ENCODE measurements at regions not wholly inside any gene's neighbourhood (a gene's known extent, or its start where the extent isn't known, plus 50 kb on each side); places are given as distances from the start of the nearest gene placed in this dataset.

DNA sequence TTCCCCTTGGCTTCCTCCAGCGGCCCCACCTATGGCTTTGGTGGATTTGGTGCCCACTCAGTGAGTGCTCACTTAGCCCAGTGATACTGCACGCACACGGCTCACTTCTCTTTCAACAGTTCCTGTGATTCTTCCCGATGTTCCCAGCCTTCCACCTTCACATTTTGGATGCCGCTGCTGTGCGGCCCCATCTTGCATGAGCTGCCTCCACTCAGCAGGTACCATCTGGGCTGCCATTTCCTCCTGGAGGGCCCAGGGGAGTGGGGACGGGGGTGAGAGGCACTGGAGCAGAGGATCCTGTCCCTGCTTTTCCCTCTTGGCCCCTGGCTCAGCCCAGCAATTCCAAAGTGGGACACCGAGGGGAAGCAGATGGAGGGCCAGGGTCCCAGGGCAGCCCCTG lies 323.3 kb upstream of the ZNF32 start:
- no peak for ATAC-seq (replicated peaks)
- Mint-ChIP-seq H3K4me3 (no peak overlapping the region), H3K27ac (no peak overlapping the region), H3K9me3 (peaks cover 0 to 6% of the 10 kb centered on the region in 2 donors), H3K4me1 (no peaks in the 10 kb centered on the region), H3K27me3 (peaks cover 0 to 8% of the 10 kb centered on the region in 2 donors), H3K36me3 (no peaks in the 10 kb centered on the region)
- no peak for DNase-seq

GRCh38 chr10:43971306-43971705 lies 322.6 kb upstream of the ZNF32 start:
- Mint-ChIP-seq H3K4me1 (no peaks in the 10 kb centered on the region), H3K4me3 (no peak overlapping the region), H3K27ac (no peak overlapping the region), H3K9me3 (peaks cover 0 to 6% of the 10 kb centered on the region in 2 donors), H3K27me3 (peaks cover 0 to 11% of the 10 kb centered on the region in 2 donors), H3K36me3 (no peaks in the 10 kb centered on the region)
- DNase-seq (no peak), ATAC-seq (replicated peaks) (no peak)

DNA sequence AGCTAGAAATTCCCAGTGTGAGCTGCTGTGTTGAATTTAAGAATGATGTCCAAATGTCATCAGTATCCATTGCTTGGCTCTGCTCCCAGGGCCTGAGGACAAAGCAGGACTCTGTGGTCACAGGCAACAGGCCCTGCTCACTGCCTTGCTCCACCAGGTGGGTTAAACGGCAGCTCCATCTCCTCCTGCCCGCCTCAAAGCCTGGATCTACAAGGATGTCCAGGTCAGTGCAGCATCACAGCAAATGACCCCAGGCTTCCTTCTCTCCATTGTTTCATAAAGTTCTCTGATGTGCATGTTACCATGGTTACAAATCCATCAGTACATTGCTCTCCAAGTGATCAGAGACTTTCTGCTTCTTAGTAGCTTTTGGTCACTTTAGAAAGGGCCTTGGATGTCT lies 322.0 kb upstream of the ZNF32 start:
- ATAC-seq (replicated peaks) (no peak), DNase-seq (no peak)
- peaks cover 0 to 17% of the 10 kb centered on the region in 2 donors for H3K27me3 Mint-ChIP-seq
- H3K27ac Mint-ChIP-seq = no peak overlapping the region
- peaks cover 0 to 2% of the 10 kb centered on the region in 2 donors for H3K4me1 Mint-ChIP-seq
- H3K4me3 Mint-ChIP-seq = no peak overlapping the region
- H3K9me3 Mint-ChIP-seq = peaks cover 0 to 6% of the 10 kb centered on the region in 2 donors
- no peaks in the 10 kb centered on the region for H3K36me3 Mint-ChIP-seq

- no peak overlapping the region for H3K27ac Mint-ChIP-seq
Measured at GRCh38 chr10:43970018-43970698, 321.5 kb upstream of the ZNF32 start.

DNA sequence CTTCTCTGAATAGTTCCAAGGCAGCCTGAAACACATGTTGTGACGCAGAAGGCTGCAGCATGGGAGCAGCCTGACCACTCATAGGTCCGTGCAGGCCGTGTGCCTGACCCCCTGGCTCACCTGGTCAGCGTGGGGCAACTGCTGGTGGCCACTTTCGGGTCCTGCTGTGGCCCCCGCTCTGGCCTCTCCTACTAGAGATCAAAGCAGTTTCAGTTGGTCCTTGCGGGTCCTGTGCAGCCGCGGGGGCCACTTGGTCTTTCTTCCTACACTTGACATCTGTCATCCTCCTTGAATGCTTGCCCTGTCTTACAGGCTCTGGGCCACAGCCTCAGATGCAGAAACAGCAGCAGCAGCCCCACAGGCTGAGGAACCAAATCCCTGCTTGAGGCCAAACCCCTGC lies 320.8 kb upstream of the ZNF32 start:
- Mint-ChIP-seq H3K4me1 (peaks cover 3 to 10% of the 10 kb centered on the region in 2 donors), H3K27me3 (peaks cover 3 to 27% of the 10 kb centered on the region in 2 donors), H3K36me3 (no peaks in the 10 kb centered on the region), H3K4me3 (no peak overlapping the region), H3K9me3 (peaks cover 0 to 3% of the 10 kb centered on the region in 2 donors), H3K27ac (no peak overlapping the region)
- no peak for DNase-seq
- no peak for ATAC-seq (replicated peaks)

More at GRCh38 chr10:43970018-43970698, 321.5 kb upstream of the ZNF32 start:
- ATAC-seq (replicated peaks) (no peak), DNase-seq (no peak)
- Mint-ChIP-seq H3K9me3 (peaks cover 0 to 2% of the 10 kb centered on the region in 2 donors), H3K4me3 (no peak overlapping the region), H3K27me3 (peaks cover 0 to 23% of the 10 kb centered on the region in 2 donors), H3K36me3 (no peaks in the 10 kb centered on the region), H3K4me1 (peaks cover 2 to 8% of the 10 kb centered on the region in 2 donors)

- peaks cover 8 to 33% of the 10 kb centered on the region in 2 donors for H3K27me3 Mint-ChIP-seq
Measured at GRCh38 chr10:43968961-43969360, 320.3 kb upstream of the ZNF32 start.

GRCh38 chr10:43968076-43968475 lies 319.4 kb upstream of the ZNF32 start:
- Mint-ChIP-seq H3K9me3 (peaks cover 0 to 3% of the 10 kb centered on the region in 2 donors), H3K27me3 (peaks cover 14 to 35% of the 10 kb centered on the region in 2 donors), H3K4me3 (no peak overlapping the region), H3K4me1 (peaks cover 4 to 10% of the 10 kb centered on the region in 2 donors), H3K36me3 (no peaks in the 10 kb centered on the region), H3K27ac (no peak overlapping the region)
- DNase-seq (no peak), ATAC-seq (replicated peaks) (no peak)

More at GRCh38 chr10:43968961-43969360, 320.3 kb upstream of the ZNF32 start:
- H3K4me3 Mint-ChIP-seq = no peak overlapping the region
- H3K27ac Mint-ChIP-seq = no peak overlapping the region
- ATAC-seq (replicated peaks) = no peak
- no peak for DNase-seq
- H3K9me3 Mint-ChIP-seq = peaks cover 0 to 4% of the 10 kb centered on the region in 2 donors
- no peaks in the 10 kb centered on the region for H3K36me3 Mint-ChIP-seq
- H3K4me1 Mint-ChIP-seq = peaks cover 4 to 10% of the 10 kb centered on the region in 2 donors

GRCh38 chr10:43966571-43966965 lies 317.9 kb upstream of the ZNF32 start:
- no peak for DNase-seq
- Mint-ChIP-seq H3K36me3 (no peaks in the 10 kb centered on the region), H3K4me3 (no peak overlapping the region), H3K27me3 (peaks cover 16 to 44% of the 10 kb centered on the region in 2 donors), H3K4me1 (peaks cover 4 to 10% of the 10 kb centered on the region in 2 donors), H3K27ac (no peak overlapping the region), H3K9me3 (peaks cover 0 to 1% of the 10 kb centered on the region in 2 donors)
- ATAC-seq (replicated peaks) = no peak

- Mint-ChIP-seq H3K4me3 (no peak overlapping the region), H3K9me3 (peaks cover 0 to 1% of the 10 kb centered on the region in 2 donors), H3K27me3 (peaks cover 16 to 45% of the 10 kb centered on the region in 2 donors), H3K27ac (no peak overlapping the region), H3K4me1 (peaks cover 4 to 10% of the 10 kb centered on the region in 2 donors), H3K36me3 (no peaks in the 10 kb centered on the region)
- DNase-seq (no peak), ATAC-seq (replicated peaks) (no peak)
Measured at GRCh38 chr10:43965918-43966570, 317.4 kb upstream of the ZNF32 start.

GRCh38 chr10:43965033-43965917 lies 316.6 kb upstream of the ZNF32 start:
- peaks cover 16 to 45% of the 10 kb centered on the region in 2 donors for H3K27me3 Mint-ChIP-seq
- ATAC-seq (replicated peaks) = no peak
- peaks cover 4 to 10% of the 10 kb centered on the region in 2 donors for H3K4me1 Mint-ChIP-seq
- no peaks in the 10 kb centered on the region for H3K36me3 Mint-ChIP-seq
- DNase-seq = no peak
- peaks cover 0 to 1% of the 10 kb centered on the region in 2 donors for H3K9me3 Mint-ChIP-seq
- no peak overlapping the region for H3K27ac Mint-ChIP-seq
- no peak overlapping the region for H3K4me3 Mint-ChIP-seq

- Mint-ChIP-seq H3K9me3 (peaks cover 0 to 1% of the 10 kb centered on the region in 2 donors), H3K4me1 (peaks cover 4 to 10% of the 10 kb centered on the region in 2 donors), H3K36me3 (no peaks in the 10 kb centered on the region), H3K4me3 (no peak overlapping the region), H3K27me3 (peaks cover 16 to 45% of the 10 kb centered on the region in 2 donors), H3K27ac (no peak overlapping the region)
- DNase-seq = no peak
- no peak for ATAC-seq (replicated peaks)
Measured at GRCh38 chr10:43964486-43964885, 315.8 kb upstream of the ZNF32 start.

DNA sequence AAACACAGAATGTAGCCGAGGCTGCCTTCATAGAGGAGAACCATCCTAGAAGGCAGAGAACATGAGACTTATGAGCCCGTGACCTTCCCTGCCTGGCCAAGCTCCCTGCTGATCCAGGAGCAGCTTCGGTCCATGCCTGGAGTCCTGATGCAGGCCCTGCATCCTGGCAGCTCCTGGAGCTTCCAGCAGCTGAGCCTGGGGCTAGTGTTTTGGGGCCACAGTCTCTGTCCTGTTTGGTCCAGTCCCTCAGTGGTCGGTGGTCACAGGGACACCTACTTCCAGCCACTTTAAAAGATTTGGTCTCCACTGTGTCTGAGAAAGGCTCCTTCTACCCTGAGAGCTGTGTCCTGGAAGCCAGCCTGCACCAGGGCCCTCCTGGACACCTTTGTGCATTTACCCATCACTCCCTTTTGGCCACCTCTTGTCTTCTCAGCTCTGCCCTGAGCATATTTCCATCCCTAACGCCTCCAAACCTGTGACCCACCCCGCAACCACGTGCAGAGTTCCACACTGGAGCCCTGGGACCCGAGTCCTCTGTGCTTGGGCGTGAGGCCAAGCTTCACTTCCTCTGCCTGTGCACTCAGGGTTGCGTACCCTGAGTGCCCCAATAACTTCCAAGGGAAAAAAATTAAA lies 315.2 kb upstream of the ZNF32 start:
- Mint-ChIP-seq H3K4me1 (peaks cover 4 to 10% of the 10 kb centered on the region in 2 donors), H3K27ac (no peak overlapping the region), H3K4me3 (no peak overlapping the region), H3K36me3 (no peaks in the 10 kb centered on the region), H3K9me3 (peaks cover 0 to 1% of the 10 kb centered on the region in 2 donors), H3K27me3 (peaks cover 16 to 45% of the 10 kb centered on the region in 2 donors)
- DNase-seq = no peak
- ATAC-seq (replicated peaks) = no peak

- Mint-ChIP-seq H3K27me3 (peaks cover 16 to 45% of the 10 kb centered on the region in 2 donors), H3K4me3 (no peak overlapping the region), H3K4me1 (peaks cover 4 to 10% of the 10 kb centered on the region in 2 donors), H3K27ac (no peak overlapping the region), H3K36me3 (no peaks in the 10 kb centered on the region), H3K9me3 (peaks cover 0 to 1% of the 10 kb centered on the region in 2 donors)
- ATAC-seq (replicated peaks) = no peak
- DNase-seq = no peak
Measured at GRCh38 chr10:43963379-43963778, 314.7 kb upstream of the ZNF32 start.

All from stimulated activated naive B cell treated with anti-CD40 and anti-IgM and Interleukin-4, amounts not matched to agents 10 μg/mL and 1 μg/mL and 100 μg/mL, for 72 hours (primary cell).